ENCODE measurements at regions not wholly inside any gene's neighbourhood (a gene's known extent, or its start where the extent isn't known, plus 50 kb on each side); places are given as distances from the start of the nearest gene placed in this dataset.
"Not testable (repeated sequence)": the region's sequence is repeated elsewhere in the genome, so short reads cannot be mapped to it uniquely, and the experiment has no call there.

DNA sequence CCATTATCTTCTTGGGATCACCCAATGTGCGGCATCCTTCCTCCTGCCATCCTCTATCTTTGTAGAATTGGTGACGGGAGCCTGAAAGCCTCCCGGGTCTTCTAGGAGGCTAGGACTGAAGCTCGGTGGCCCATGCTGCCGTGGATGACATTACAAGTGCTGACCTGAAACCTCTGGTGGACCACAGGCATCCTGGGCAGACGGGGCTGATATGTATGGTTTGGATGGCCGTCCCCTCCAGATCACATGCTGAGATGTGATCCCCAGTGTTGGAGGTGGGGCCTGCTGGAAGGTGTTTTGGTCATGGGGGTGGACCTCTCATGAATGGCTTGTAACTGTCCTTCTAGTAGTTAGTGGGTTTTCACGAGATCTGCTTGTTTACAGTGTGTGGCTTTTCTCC, 1525.8 kb downstream of the BRD1 start:
- DNase-seq (ENCODE audit: low read depth in 2 of 2) = no peak

DNA sequence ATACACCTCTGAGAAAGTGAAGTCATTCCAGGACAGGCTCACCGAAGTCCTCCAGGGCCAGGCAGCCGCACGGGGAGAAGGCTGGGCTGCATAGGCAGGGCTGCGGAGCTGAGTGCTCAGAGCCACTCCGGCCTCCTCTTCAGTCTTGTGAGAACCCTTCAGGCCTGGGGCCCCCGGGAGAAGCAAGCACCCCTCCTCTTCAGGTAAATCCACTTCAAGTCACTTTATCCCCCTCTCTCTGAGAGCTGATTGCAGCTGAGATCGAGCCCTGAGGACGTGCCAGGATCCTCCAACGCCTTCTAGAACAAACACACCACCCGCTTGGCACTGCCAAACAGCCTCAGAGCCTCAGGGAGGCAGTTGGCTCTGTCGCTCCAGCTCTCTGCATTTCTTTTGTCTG, 1526.3 kb downstream of the BRD1 start:
- DNase-seq (ENCODE audit: low read depth in 2 of 2) = no peak

DNA sequence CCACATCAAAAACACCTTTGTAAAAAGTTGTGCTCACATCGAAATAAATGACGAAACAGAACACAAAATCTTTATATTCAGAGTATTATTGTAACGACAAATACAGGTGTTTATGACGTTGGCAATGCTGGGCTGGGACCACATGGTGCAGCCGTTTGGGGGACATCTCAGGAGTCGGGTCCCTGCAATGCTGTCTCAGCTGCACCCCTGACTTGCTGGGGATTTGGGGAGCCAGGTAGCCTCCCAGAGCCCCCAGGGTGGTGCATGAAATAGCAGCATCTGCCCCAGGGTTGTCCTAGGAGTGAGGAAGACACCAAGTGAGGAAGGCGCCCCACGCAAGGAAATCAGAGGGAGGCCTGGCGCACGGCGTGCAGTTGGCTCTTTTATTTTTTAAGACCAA, 1526.8 kb downstream of the BRD1 start:
- no peak for DNase-seq (ENCODE audit: low read depth in 2 of 2)

DNA sequence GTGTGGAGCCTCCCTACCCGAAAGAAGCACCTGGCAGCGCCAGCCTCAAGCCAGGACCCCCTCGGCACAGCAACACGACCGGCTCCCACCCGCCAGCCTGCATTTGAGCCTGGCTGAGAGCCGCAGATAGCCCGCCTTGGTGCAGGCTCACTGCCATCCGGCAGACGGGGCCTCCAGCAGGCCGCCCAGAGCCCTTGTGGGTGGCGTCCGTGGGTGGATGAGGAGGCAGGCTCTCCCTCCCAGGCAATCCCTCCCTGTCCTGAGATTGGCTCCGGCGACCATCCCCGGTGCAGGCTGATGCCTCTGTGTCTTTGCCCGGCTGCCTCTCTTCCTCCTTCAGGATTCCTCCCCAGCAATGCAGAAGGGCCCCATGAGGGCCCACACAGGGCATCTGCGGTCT, 1527.9 kb downstream of the BRD1 start:
- DNase-seq (ENCODE audit: low read depth in 2 of 2) = no peak

DNA sequence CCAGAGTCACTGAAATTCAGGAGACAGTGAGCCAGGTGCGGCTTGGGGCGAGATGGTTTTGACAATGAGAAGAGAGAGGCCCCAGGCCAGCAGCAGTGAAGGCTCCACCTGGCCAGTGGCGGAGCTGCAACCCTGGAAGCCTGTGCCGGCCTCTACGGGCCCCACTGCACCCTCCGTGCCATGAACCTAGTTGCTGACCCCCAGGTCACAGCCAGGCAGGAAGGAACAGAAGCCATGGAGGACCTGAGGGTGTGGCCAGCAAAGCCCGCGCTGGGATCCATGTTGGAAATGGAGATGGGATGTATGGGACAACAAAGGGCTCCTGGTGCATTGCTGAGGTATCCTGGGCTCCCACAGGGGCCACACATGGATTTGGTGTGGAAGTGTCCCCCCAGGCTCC, 1528.5 kb downstream of the BRD1 start:
- no peak for DNase-seq (ENCODE audit: low read depth in 2 of 2)

DNA sequence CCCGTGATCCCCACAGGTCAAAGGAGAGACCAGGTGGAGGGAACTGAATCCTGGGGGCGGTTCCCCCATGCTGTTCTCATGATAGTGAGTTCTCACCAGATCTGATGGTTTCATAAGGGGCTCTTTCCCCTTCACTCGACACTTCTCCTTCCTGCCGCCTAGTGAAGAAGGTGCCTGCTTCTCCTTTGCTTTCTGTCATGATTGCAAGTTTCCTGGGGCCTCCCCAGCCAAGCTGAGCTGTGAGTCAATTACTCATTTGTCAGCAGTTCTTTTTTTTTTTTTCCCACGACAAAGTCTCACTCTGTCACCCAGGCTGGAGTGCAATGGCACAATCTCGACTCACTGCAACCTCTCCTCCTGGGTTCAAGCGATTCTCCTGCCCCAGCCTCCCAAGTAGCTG, 1530.4 kb downstream of the BRD1 start:
- no peak for DNase-seq (ENCODE audit: low read depth in 2 of 2)

DNA sequence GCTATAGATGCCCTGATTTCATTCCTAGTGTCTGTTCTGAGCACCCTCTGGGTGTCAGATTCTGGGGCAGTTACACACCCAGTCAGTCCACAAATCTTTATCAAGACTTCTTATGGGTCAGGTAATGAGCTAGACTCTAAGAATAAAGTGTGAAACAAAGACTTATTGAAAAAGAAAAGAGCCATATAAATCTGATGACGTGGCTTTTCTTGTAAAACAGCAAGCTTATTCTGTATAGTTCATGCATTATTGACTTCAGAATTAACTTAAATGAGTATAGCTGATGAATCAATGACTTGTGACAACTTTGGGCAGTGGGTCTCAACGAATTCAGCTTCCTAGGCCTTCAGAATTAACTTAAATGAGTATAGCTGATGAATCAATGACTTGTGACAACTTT, 1527.5 kb downstream of the TBC1D22A start:
- not testable (repeated sequence) for DNase-seq (ENCODE audit: low read depth in 2 of 2)

DNA sequence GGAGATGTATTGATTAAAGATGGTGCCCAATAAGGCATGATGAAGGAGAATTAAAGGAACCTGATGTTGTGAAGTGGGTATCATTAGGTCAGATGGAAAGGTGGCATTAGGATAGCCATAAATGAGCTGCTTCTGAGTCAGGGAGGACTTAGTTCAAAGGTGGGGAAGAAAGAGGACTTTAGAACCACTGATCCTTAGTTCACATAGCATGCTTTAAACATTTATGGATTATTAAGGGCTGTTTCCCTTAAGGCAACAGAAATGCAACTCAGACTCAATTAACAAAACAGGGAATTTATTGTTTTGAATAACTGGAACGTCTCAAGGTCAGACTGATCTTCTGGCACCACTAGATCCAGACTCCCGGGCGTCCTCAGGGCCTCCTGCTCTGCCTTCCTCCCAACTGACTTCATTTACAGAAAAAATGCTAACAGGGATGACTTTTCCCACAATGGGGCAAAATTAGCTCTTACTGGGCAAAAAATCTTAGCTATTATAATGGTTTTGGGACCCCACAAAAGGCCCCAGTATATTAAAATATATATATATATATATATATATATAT, 1526.0 kb downstream of the TBC1D22A start:
- DNase-seq (ENCODE audit: low read depth in 2 of 2) = no peak

DNA sequence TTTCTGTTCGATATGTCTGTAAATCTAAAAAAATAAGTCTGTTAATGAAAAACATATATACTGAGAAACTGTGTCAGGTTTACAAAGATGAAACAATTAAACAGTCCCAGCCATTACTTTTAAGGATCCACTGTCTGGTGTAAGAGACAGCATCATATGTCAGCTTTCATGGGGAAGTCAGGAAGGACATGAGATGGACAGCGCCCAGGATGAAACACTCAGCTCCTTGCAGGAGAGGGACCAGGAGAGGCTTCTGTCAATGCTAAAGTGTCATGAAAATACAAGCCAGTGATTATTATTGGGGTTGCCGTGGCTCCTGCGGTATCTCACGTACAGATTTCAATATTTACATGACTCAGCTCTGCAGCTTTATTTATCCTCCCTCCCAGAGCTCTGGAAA, 1524.6 kb downstream of the TBC1D22A start:
- no peak for DNase-seq (ENCODE audit: low read depth in 2 of 2)

DNA sequence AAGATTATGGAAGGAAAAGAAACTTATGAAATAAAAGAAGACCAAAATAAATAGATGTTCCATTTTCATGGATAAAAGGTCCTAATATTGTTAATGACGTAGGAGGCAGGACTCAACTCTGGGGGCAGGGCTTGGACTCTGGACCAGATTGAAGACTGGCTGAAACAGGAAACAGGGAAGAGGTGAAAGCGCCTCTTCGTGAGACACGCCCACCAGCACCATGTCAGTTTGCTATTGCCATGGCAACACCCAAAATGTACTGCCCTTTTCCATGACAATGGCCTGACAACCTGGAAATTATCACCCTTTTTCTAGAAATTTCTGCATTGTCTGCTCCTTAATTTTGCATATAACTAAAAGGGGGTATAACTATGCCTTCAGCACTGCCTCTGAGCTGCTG, 1522.2 kb downstream of the TBC1D22A start:
- no peak for DNase-seq (ENCODE audit: low read depth in 2 of 2)

DNA sequence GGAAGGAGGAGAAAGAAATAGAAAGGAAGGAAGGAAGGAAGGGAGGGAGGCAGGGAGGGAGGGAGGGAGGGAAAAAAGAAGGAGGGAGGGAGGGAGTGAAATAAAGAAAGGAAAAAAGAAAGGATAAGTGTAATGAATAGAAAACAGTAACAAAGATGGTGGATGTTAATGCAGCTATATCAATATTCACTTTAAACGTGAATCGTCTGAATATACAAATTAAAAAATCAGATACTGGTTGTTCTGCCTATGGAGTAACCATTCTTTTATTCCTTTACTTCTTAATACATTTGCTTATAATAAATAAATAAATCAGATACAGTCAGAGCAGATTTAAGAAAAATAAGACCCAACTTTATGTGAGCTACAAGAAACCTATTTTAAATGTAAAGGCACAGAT, 1520.4 kb downstream of the TBC1D22A start:
- no peak for DNase-seq (ENCODE audit: low read depth in 2 of 2)

DNA sequence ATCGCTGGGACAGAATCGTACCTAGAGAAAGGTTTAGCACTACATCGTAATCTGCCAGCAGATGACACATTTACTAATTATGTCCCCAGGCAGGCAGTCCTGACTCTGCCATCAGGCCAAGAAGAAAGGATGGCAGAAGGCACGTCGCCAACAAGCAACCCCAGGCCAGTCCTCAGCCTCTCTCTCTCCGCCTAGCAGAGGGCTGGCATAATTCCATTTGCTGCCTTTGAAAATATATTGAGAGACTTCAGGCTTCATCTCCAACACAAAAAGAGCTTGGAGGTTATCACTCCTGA, 1517.0 kb downstream of the TBC1D22A start:
- DNase-seq (ENCODE audit: low read depth in 2 of 2) = no peak

DNA sequence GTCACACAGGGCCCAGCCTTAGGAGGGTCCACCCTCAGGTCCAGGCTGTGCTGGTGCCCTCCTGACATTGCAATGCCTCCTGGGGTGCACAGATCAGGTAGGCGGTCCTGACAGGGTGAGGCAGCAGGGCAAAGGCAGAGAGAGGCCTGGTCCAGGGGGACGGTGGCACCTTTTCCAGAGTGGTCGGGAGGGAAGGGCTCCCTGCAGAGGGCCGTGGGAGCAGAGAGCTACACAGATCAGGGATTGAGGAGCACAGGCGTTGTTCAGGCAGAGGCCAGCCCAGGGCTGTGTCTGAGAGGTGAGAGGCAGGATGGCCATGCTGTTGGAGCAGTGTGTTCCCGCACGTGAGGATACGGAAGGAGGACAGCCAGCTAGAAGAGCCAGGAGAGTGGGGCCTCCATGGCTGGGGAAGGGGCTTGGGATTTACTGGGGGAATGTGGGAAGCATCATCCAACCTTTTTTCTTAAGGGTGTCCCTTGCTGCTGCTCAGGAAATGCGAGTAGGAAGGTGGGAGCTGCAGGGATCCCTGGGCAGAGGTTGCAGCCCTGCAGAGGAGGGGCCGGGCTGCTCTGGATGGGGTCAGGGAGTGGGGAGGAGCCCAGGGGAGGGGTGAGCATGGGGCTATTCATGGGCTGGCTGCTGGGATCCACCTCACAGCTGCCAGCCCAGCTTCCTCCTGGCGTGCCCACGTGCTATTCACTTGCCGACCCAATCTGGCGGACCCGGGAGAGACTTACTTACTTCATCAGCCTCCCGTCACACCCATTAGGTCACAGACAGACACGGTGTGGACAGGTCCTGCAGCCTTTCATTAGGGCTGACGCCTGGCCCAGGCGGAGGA, 1516.4 kb downstream of the TBC1D22A start:
- no peak for DNase-seq (ENCODE audit: low read depth in 2 of 2)

DNA sequence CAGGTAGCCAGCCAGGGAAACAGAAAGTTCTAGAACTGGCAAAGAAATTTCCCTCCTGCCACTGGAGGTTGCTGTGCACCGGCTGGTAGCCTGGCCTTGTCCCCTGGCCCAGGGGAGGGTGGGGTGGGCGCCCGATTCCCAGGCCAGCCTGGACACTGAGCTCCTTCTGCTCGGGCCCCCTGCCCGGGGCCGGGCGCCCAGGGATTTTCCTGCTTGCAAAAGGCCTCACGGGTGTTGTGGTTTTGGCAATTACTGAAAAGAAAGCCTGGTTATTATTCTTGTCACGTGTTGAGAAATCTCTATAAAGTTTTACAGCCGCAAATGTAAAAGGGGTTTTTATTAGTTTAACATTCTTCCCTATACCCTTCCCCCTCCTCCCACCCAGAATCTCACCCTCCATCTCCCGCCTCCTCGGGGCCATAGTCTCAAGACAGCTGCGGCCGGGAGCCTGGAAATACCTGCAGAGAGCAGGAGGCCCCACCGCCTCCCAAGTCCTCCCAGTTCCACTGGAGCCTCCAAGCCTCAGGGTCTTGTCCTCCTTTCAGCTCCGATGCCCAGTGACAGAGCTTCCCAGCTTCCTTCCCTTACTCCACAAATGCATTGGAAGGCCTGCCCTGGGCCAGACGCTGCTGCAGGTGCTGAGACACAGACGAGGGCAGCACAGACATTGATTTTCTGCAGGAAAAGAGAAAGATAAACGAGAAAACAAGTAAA, 1515.6 kb downstream of the TBC1D22A start:
- DNase-seq (ENCODE audit: low read depth in 2 of 2) = no peak

DNA sequence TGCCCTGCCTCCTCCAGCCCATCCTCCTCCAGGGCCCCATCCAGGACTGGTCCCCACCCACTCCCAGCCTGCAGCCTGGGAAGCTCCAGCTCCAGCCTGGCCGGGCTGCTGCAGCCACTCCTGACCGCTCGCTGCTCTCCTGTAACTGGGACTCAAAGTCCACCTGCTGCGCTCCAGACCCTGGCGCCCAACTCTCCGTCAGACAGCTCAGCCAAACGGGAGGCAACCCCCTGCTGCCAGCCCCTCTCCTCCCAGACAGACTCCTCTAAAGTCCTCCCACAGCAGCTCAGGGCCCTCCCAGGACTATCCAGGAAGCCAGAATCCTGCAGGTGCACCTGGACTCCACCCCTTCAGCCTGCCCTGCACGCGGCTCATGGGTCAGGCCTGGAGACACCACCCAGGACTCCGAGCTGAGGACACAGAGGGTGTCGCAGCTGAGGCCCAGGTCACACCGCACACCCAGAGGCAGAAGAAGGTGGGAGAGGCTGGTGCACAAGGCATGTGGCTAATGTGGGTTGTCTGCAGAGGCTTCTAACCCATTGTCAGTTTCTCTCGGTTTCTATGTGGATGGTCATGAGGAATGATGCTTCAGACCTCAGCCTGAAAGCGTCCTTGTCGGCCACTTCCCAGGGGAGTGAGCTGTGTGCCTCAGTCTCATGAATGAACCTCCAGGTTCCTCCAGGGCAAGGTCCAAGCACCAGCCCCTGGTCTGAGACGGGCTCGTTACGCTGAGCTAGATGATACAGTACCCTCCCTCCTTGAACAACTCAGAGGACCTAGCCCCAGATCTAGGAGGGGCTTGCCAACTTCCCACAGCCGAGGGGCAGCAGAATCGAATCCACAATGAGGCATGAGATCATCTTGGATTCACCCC, 1514.8 kb downstream of the TBC1D22A start:
- DNase-seq (ENCODE audit: low read depth in 2 of 2) = no peak

DNA sequence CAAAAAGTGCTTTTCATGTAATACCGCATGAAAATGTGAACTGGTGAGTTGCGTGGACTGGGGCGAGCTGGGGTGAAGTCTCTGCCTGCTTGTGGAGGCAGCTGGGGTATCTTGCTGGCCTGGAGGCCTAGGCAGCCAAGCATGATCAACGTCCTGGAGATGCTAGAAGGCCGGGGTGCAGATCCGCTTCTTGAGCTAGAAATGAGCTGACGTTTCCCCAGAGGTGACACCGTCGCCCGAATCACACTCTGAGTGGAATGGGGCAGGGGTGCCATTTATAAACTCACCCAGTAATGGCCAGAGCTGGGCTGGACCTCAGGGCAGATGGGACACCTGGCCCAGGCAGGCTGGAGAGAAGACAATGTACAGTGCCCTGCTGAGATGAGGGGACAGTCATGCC, 1513.0 kb downstream of the TBC1D22A start:
- DNase-seq (ENCODE audit: low read depth in 2 of 2) = no peak

DNA sequence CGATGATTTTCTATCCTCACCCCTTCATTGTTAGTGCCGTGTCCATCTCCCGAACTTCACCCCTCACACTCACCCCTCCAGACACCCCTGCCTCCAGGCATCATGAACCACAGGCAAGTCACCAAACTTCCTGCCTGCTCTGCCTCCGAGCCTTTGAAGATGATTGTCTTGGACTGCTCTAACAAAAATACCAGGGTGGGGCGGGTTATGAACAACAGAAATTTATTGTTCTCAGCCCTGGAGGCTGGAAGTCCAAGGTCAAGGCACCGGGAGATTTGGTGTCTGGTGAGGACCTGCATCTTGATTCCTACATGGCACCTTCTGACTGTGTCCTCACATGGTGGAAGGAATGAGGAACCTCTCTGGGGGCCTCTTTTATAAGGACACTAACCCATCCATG, 1508.3 kb downstream of the TBC1D22A start:
- DNase-seq (ENCODE audit: low read depth in 2 of 2) = no peak

DNA sequence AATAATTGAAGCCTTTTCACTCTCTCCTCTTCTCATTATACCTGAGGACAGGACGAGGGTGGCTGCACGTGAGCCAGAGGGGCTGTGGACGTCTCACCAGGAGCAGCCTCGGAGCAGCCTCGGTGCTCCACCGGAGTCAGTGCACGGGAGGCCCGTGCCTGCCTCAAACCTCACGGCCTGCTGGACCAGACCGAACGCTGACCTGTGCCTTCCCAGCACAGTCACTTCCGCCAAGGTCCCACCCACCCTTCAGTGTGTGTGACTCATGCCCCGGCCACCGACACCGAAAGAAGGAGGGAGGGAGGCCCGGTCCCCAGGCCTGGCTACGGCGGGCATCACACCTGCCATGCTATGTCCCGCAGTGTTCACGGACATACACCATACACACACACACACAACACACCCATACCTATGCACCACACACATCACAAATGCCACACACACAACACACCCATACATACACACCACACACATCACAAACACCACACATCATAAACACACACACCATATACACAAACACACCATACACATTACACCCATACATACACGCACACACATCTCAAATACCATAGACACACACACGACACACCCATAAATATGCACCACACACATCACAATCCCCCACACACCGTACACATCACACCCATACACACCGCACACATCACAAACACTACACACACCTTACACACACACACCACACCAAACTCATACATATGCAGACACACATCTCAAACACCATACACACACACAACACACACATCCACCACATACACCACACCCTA, 1506.5 kb downstream of the TBC1D22A start:
- no peak for DNase-seq (ENCODE audit: low read depth in 2 of 2)

DNA sequence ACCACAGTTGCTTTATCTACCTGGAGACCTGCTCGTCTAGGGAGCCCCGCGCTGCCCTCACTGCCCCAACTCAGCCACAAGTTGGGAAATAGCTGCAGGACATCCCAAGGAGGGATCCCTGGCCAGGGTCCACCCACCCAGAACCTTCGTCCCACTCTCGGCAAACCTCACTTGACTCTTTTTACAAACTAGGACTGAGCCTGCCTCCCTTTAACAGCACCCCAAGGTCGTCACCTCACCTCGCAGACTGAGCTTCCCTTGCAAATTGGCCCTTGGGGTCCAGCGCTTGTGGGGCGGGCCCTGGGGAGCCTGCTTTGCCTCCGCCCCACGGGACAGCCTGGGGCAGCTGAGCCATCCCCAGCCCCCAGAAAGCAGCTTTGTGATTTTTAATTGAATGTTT, 1505.8 kb downstream of the TBC1D22A start:
- DNase-seq (ENCODE audit: low read depth in 2 of 2) = no peak

DNA sequence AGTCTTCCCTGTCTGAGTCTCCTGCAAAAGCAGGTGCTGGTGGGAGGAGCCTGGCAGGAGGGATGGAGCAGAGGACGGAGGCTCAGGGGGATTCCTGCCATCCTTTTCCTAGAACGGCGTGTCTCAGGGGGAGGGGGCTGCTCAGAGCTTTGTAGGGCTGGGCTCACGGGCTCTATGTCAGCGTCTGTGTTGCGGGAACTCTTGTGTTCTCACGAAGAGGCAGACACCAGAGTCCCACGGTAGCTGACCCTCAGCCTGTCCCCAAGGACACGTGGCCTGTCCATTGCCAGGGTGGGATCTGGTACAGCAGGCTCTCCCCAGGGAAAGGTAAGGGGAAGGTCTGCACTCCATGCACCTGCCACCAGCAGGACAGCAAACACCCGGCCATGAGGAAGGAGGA, 1505.2 kb downstream of the TBC1D22A start:
- DNase-seq (ENCODE audit: low read depth in 2 of 2) = no peak

DNA sequence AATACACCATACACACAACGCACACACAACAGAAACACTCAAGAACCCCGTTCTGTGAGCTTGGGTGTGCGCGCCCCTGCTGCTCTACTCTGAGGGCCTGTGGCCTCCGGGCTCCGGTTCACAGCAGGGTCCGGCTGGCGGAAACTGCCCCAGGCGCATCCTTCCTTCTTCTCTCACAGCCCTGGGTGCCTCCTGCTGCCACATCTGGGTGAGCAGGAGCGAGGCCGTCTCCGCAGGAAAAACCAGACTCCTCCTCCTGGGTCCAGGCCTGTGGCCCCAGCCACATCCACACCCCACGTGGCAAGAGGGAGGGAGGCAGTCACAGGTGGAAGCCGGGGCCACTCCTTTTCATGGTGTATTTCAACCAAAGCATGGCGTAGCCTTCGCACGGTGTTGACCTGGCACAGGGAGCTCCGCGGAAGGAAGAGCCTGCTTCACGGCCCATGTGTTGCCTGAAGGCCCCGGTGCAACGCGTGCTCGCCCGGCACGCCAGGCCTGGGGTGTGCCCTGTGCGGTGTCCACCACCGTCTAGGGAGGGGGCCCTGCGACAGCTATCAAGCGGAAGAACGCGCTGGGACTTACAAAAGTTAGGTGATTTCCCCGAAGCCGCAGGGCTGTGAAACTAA, 1502.7 kb downstream of the TBC1D22A start:
- no peak for DNase-seq (ENCODE audit: low read depth in 2 of 2)
